Smooth muscle cell (in vitro differentiated cells): ENCODE measurements at regions not wholly inside any gene's neighbourhood (a gene's known extent, or its start where the extent isn't known, plus 50 kb on each side); places are given as distances from the start of the nearest gene placed in this dataset.

Experiments used
- DNase-seq: peaks from one replicate; lab custom pipeline; 2025; ENCODE audit not compliant: unreplicated experiment; lab: John Stamatoyannopoulos, UW
- H2AFZ ChIP-seq: fragments of 200-600 bp; sonication (generic); 2 replicates; pipeline ENCODE4 v1.6.0; 2016; ENCODE audit warnings: antibody characterized with exemption, low read depth, mild to moderate bottlenecking
- H3F3A ChIP-seq: fragments of 200-600 bp; sonication (generic); 2 replicates; pipeline ENCODE4 v1.6.0; 2017; ENCODE audit warnings: antibody characterized with exemption, low read depth
- H3K27ac ChIP-seq: fragments of 200-600 bp; sonication (generic); 2 replicates; pipeline ENCODE4 v1.5.1; 2016; ENCODE audit warnings: low read depth, mild to moderate bottlenecking
- H3K27me3 ChIP-seq: fragments of 200-600 bp; sonication (generic); 2 replicates; pipeline ENCODE4 v1.6.1; 2016; ENCODE audit warnings: low read depth, mild to moderate bottlenecking
- H3K36me3 ChIP-seq: fragments of 200-600 bp; sonication (generic); 2 replicates; pipeline ENCODE4 v1.5.1; 2016; ENCODE audit warnings: low read depth
- H3K4me1 ChIP-seq: fragments of 200-600 bp; sonication (generic); 2 replicates; pipeline ENCODE4 v1.5.1; 2016; ENCODE audit warnings: low read depth
- H3K4me2 ChIP-seq: fragments of 200-600 bp; sonication (generic); 2 replicates; pipeline ENCODE4 v1.6.0; 2016; ENCODE audit warnings: mild to moderate bottlenecking
- H3K4me3 ChIP-seq: fragments of 200-600 bp; sonication (generic); 2 replicates; pipeline ENCODE4 v1.5.1; 2016; ENCODE audit warnings: mild to moderate bottlenecking
- H3K79me2 ChIP-seq: fragments of 200-600 bp; sonication (generic); 2 replicates; pipeline ENCODE4 v1.6.0; 2016; ENCODE audit warnings: low read depth, mild to moderate bottlenecking
- H3K9ac ChIP-seq: fragments of 200-600 bp; sonication (generic); 2 replicates; pipeline ENCODE4 v1.6.0; 2016; ENCODE audit warnings: low read depth
- H3K9me3 ChIP-seq: fragments of 200-600 bp; sonication (generic); replicated peaks from 2 replicates; pipeline ENCODE4 v1.5.1; 2016; ENCODE audit warnings: low read depth
- H4K20me1 ChIP-seq: fragments of 200-600 bp; sonication (generic); 2 replicates; pipeline ENCODE4 v1.6.0; 2016; ENCODE audit warnings: low read depth
- CTCF ChIP-seq: fragments of 200-600 bp; sonication (generic); IDR thresholded peaks from 2 replicates; pipeline ENCODE4 v1.5.1; 2017; ENCODE audit warnings: borderline replicate concordance, mild to moderate bottlenecking, antibody characterized with exemption; ENCODE audit not compliant: insufficient read depth, poor library complexity, severe bottlenecking
- WGBS: methylation state at CpG from one replicate; pipeline ENCODE4 v1.1.7; 2016; ENCODE audit warnings: low lambda C conversion rate; 5-methylcytosine and 5-hydroxymethylcytosine counted together

GRCh38 chr1:198809247-198809646, 170.4 kb downstream of the PTPRC start:
- Histone ChIP-seq H3K36me3 (peaks cover 16% of the 10 kb centered on the region), H2AFZ (no peak overlapping the region), H3K27ac (peak overlapping the region; percentile 0), H3K79me2 (no peaks in the 10 kb centered on the region), H3K4me1 (no peaks in the 10 kb centered on the region), H4K20me1 (no peaks in the 10 kb centered on the region), H3F3A (no peaks in the 10 kb centered on the region), H3K9ac (no peak overlapping the region), H3K9me3 (no peaks in the 10 kb centered on the region), H3K4me3 (no peak overlapping the region), H3K27me3 (no peaks in the 10 kb centered on the region), H3K4me2 (no peak overlapping the region)
- no peak for TF ChIP-seq CTCF
- 69% methylated on average over 1 of the region's 1 CpG for WGBS
- no peak for DNase-seq

- H3K4me1 ChIP-seq: no peaks in the 10 kb centered on the region
- H3K4me3 ChIP-seq: no peak overlapping the region
- H3K9ac ChIP-seq: no peak overlapping the region
- no peak overlapping the region for H3K27ac ChIP-seq
- TF ChIP-seq CTCF: no peak
- no peak for DNase-seq
- H3K79me2 ChIP-seq: no peaks in the 10 kb centered on the region
- H3F3A ChIP-seq: no peaks in the 10 kb centered on the region
- WGBS: 76% methylated on average over 3 of the region's 3 CpGs
- no peak overlapping the region for H3K4me2 ChIP-seq
- H2AFZ ChIP-seq: no peak overlapping the region
- H3K27me3 ChIP-seq: no peaks in the 10 kb centered on the region
- no peaks in the 10 kb centered on the region for H3K9me3 ChIP-seq
- no peaks in the 10 kb centered on the region for H4K20me1 ChIP-seq
- peaks cover 20% of the 10 kb centered on the region for H3K36me3 ChIP-seq
Observed at GRCh38 chr1:198811449-198811848, 172.6 kb downstream of the PTPRC start.

DNA sequence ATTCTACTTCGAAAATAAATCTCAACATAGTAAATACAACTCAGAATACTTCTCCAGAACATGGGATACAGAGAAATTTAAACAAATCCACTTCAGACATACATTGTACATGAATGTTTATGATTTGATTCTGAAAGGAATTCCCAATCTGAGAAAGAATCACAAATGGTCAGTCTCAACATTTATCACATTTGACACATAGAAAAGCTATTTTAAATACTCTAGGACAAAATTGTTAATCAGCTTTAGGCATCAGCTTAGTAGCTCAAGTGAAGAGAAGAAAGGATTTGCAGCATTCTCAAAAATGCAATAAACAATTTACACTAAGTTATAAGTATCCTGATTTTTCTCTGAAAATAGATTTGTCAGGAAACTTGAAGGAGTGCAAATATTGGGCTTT, 184.8 kb downstream of the PTPRC start:
- Histone ChIP-seq H3K36me3 (no peaks in the 10 kb centered on the region), H3K4me1 (no peaks in the 10 kb centered on the region), H3K9ac (no peak overlapping the region), H3K27ac (no peak overlapping the region), H3K4me3 (no peak overlapping the region), H3F3A (no peaks in the 10 kb centered on the region), H3K79me2 (no peaks in the 10 kb centered on the region), H4K20me1 (peaks cover 12% of the 10 kb centered on the region), H2AFZ (no peak overlapping the region), H3K27me3 (no peaks in the 10 kb centered on the region), H3K9me3 (no peaks in the 10 kb centered on the region), H3K4me2 (no peak overlapping the region)
- 89% methylated on average over 1 of the region's 1 CpG for WGBS
- no peak for TF ChIP-seq CTCF
- no peak for DNase-seq

GRCh38 chr1:198825254-198825653, 186.4 kb downstream of the PTPRC start:
- H2AFZ ChIP-seq: no peak overlapping the region
- no peaks in the 10 kb centered on the region for H3K4me1 ChIP-seq
- H3K9me3 ChIP-seq: no peaks in the 10 kb centered on the region
- H3K36me3 ChIP-seq: no peaks in the 10 kb centered on the region
- H3K4me2 ChIP-seq: no peak overlapping the region
- H4K20me1 ChIP-seq: peaks cover 12% of the 10 kb centered on the region
- no peaks in the 10 kb centered on the region for H3K79me2 ChIP-seq
- no peak overlapping the region for H3K9ac ChIP-seq
- no peaks in the 10 kb centered on the region for H3K27me3 ChIP-seq
- no peak for TF ChIP-seq CTCF
- WGBS: 84% methylated on average over 1 of the region's 1 CpG
- no peaks in the 10 kb centered on the region for H3F3A ChIP-seq
- H3K27ac ChIP-seq: no peak overlapping the region
- DNase-seq: no peak
- H3K4me3 ChIP-seq: no peak overlapping the region
